ENCODE measurements at regions not wholly inside any gene's neighbourhood (a gene's known extent, or its start where the extent isn't known, plus 50 kb on each side); places are given as distances from the start of the nearest gene placed in this dataset.

- FAIRE-seq: no peak
- intact Hi-C loops (cut with DNase I): no loop called here
- no peak for ATAC-seq
These were observed 179.4 kb upstream of the TMTC4 start for GRCh38 chr13:100854006-100854405.

GRCh38 chr13:100853434-100853833, 178.8 kb upstream of the TMTC4 start:
- no peak for TF ChIP-seq CTCF (IDR thresholded peaks at IDR 0.05)
- WGBS, 2 donors: 29 to 31% methylated on average over 5 of the region's 5 CpGs
- ATAC-seq (no peak), DNase-seq (no peak), FAIRE-seq (no peak)
- intact Hi-C loops (cut with DNase I): no loop called here
- Histone ChIP-seq H3K36me3 (no peaks in the 10 kb centered on the region), H3K4me1 (no peaks in the 10 kb centered on the region), H3K4me3 (no peak overlapping the region), H3K27ac (no peak overlapping the region), H3K27me3 (no peaks in the 10 kb centered on the region), H3K9me3 (no peaks in the 10 kb centered on the region)

More at GRCh38 chr13:100854006-100854405, 179.4 kb upstream of the TMTC4 start:
- no peaks in the 10 kb centered on the region for H3K27me3 ChIP-seq
- H3K4me3 ChIP-seq: no peak overlapping the region
- DNase-seq: no peak
- TF ChIP-seq CTCF (IDR thresholded peaks at IDR 0.05): no peak
- no peaks in the 10 kb centered on the region for H3K4me1 ChIP-seq
- H3K27ac ChIP-seq: no peak overlapping the region
- 35 to 43% methylated on average over 6 of the region's 6 CpGs for WGBS, 2 donors
- H3K36me3 ChIP-seq: no peaks in the 10 kb centered on the region
- H3K9me3 ChIP-seq: no peaks in the 10 kb centered on the region

- Histone ChIP-seq H3K27ac (no peak overlapping the region), H3K36me3 (no peaks in the 10 kb centered on the region), H3K27me3 (no peaks in the 10 kb centered on the region), H3K4me3 (no peak overlapping the region), H3K4me1 (no peaks in the 10 kb centered on the region), H3K9me3 (no peaks in the 10 kb centered on the region)
- intact Hi-C loops (cut with DNase I): no loop called here
- no peak for DNase-seq
- no peak for ATAC-seq
- no peak for FAIRE-seq
- WGBS, 2 donors: 38 to 48% methylated on average over 1 of the region's 1 CpG
- TF ChIP-seq CTCF (IDR thresholded peaks at IDR 0.05): no peak
These were observed 177.6 kb upstream of the TMTC4 start for GRCh38 chr13:100852146-100852545.

- no peaks in the 10 kb centered on the region for H3K36me3 ChIP-seq
- FAIRE-seq: no peak
- no peak overlapping the region for H3K4me3 ChIP-seq
- no peaks in the 10 kb centered on the region for H3K4me1 ChIP-seq
- no peaks in the 10 kb centered on the region for H3K9me3 ChIP-seq
- intact Hi-C loops (cut with DNase I): no loop called here
- WGBS, 2 donors: 84 to 88% methylated on average over 6 of the region's 6 CpGs
- ATAC-seq: no peak
- no peak for DNase-seq
- no peak for TF ChIP-seq CTCF (IDR thresholded peaks at IDR 0.05)
- H3K27me3 ChIP-seq: no peaks in the 10 kb centered on the region
- H3K27ac ChIP-seq: no peak overlapping the region
These were observed 173.7 kb upstream of the TMTC4 start for GRCh38 chr13:100848304-100848703.

- ATAC-seq (no peak), DNase-seq (no peak), FAIRE-seq (no peak)
- intact Hi-C loops (cut with DNase I): no loop called here
- TF ChIP-seq CTCF (IDR thresholded peaks at IDR 0.05): no peak
- no peaks in the 10 kb centered on the region for H3K36me3 ChIP-seq
- no peak overlapping the region for H3K27ac ChIP-seq
- no peaks in the 10 kb centered on the region for H3K4me1 ChIP-seq
- no peak overlapping the region for H3K4me3 ChIP-seq
- H3K9me3 ChIP-seq: no peaks in the 10 kb centered on the region
- 79 to 81% methylated on average over 3 of the region's 3 CpGs for WGBS, 2 donors
- H3K27me3 ChIP-seq: no peaks in the 10 kb centered on the region
These were observed 170.6 kb upstream of the TMTC4 start for GRCh38 chr13:100845128-100845757.
